GM10248 (cell line): ENCODE measurements at regions not wholly inside any gene's neighbourhood (a gene's known extent, or its start where the extent isn't known, plus 50 kb on each side); places are given as distances from the start of the nearest gene placed in this dataset.

ENCODE experiments used
- CTCF ChIA-PET: fragments of 300-600 bp; sonication (Branson Sonifier 250); formaldehyde crosslinking; extraction: SDS; loops from one replicate; lab custom pipeline; 2021; ENCODE audit warnings: antibody characterized with exemption; lab: Yijun Ruan, JAX
- POLR2A ChIA-PET: fragments of 350-650 bp; sonication (Branson Sonifier 250); formaldehyde crosslinking; extraction: SDS; loops from one replicate; lab custom pipeline; 2020; ENCODE audit warnings: antibody characterized with exemption; lab: Yijun Ruan, JAX
- DNase-seq: peaks from one replicate; pipeline ENCODE4 v3.0.0; 2012; ENCODE audit errors: extremely low spot score
- TF ChIP-seq, protein P1 (sequence below): IDR thresholded peaks from 2 replicates; pipeline ENCODE4 v1.5.1; 2012; ENCODE audit warnings: mild to moderate bottlenecking, low read depth; ENCODE audit errors: extremely low read depth, missing control alignments, control extremely low read depth

DNA sequence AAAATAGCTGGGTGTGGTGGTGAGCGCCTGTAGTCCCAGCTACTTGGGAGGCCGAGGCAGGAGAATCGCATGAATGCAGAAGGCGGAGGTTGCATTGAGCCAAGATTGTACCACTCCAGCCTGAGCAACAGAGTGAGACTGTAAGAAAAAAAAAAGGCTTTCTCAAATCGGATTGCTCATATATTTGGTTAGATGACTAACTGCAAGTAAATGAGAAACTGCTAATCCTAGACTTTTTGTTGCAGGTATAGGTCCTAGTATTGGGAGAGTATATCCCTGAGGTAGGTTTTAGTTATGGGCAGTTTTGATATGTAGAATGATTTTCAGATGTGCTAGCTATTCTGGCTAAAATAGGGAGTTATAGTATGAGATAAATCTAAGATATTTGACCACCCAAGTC, 944.8 kb downstream of the DNAH5 start:
- TF ChIP-seq, protein P1, sequence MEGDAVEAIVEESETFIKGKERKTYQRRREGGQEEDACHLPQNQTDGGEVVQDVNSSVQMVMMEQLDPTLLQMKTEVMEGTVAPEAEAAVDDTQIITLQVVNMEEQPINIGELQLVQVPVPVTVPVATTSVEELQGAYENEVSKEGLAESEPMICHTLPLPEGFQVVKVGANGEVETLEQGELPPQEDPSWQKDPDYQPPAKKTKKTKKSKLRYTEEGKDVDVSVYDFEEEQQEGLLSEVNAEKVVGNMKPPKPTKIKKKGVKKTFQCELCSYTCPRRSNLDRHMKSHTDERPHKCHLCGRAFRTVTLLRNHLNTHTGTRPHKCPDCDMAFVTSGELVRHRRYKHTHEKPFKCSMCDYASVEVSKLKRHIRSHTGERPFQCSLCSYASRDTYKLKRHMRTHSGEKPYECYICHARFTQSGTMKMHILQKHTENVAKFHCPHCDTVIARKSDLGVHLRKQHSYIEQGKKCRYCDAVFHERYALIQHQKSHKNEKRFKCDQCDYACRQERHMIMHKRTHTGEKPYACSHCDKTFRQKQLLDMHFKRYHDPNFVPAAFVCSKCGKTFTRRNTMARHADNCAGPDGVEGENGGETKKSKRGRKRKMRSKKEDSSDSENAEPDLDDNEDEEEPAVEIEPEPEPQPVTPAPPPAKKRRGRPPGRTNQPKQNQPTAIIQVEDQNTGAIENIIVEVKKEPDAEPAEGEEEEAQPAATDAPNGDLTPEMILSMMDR, result no peak
- ChIA-PET POLR2A (no interaction called here), CTCF (no interaction called here)
- DNase-seq, result no peak

DNA sequence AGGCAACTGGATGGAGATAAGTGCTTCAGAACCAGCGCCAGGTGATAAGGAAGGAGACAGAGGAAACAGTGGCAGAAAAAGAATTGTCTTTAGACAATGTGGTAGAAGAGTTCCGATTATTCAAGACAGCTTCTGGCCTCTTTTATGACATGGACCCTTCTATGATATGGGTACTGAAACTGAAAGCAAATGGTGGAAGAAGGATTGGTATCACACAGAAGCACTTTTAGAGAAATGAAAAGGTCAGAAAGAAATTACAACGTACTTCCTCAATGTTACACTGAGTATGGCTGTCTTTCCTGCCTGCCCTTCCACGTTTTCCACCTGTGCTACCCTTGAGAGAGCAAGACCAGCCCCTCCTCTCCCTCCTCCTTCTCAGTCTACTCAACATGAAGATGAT, 959.3 kb downstream of the DNAH5 start:
- TF ChIP-seq, protein P1, result no peak
- POLR2A ChIA-PET, result no interaction called here
- CTCF ChIA-PET, result interaction anchor here (1.4 kb wide), 1 partner anchor 10 kb away, joined by 3 read pairs; no protein-coding TSS in a partner anchor
- no peak for DNase-seq

DNA sequence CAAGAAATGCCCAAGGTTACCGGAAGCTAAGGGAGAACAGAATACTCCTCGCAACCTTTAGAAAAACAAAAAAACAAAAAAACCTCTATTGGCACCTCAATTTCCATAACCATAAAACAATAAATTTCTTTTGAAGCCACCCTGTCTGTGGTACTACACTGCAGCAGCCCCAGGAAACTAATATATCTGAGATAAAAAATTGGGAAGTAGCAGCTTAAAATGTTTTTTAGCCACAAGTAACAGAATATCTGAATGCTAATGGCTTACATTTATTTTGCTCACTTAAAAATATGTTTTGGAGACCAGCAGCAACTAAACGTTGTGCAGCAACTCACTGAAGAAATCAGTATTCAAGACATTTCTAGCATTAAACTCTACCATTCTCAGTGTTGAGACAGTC, 969.6 kb downstream of the DNAH5 start:
- CTCF ChIA-PET, result no interaction called here
- TF ChIP-seq, protein P1, result no peak
- POLR2A ChIA-PET, result no interaction called here

DNA sequence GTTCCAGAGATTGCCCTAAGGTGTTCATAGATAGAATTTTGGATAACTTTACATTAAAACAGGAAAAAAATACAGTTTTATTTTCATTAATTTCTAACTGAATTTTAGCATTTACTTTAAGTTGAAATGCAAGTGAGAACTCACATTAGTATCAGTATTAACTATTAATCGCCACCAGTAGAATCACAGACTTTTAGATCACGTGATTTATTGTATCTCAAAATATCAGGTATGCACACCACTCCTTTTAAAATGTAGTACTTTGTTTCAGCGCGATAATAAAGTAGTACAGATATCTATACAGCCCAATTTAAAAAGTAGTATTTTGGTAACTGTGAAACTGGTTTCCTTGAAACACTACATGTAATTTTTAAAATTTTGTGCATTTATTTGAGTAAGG, 978.7 kb downstream of the DNAH5 start:
- TF ChIP-seq, protein P1, result no peak
- DNase-seq, result no peak
- ChIA-PET POLR2A (no interaction called here), CTCF (no interaction called here)

More for the DNA sequence above, 969.6 kb downstream of the DNAH5 start:
- DNase-seq, result no peak

DNA sequence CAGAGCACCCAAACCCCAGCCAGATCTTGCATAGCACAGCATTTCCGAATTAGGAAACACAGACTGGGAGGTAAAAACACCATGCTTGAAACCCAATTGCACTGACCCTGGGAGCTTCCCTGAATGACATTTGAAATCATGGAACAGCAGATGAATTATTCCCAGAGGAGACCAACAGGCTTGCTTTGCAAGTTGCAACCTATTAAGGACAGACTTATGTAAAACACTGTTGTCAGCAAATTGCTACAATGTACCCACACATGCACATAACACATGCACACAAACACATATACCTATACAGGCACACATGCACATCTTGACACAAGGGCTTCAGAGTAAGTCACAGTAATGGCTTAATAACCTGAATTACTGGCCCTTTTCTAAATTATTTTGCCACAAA, 984.8 kb downstream of the DNAH5 start:
- POLR2A ChIA-PET, result no interaction called here
- TF ChIP-seq, protein P1, result no peak
- DNase-seq, result no peak
- CTCF ChIA-PET, result no interaction called here

DNA sequence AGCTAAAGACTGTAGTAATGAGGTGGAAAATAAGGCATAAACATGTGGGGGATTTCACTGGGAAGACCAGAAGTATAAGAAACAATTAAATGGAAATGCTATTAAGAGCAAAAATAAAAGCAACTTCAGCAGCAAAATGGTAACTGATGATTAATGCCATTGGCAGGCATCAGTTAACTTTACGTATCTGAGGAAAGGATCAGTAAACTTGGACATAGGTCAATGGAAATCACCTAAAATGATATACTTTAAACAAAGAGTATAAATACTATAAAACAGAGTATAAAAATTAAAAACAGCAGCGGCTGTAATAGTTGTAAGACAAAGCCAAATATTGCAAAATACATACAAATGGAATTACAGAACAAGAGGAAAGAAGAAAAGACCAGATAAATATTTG, 992.1 kb downstream of the DNAH5 start:
- ChIA-PET POLR2A (no interaction called here), CTCF (no interaction called here)
- TF ChIP-seq, protein P1, result no peak
- DNase-seq, result no peak

DNA sequence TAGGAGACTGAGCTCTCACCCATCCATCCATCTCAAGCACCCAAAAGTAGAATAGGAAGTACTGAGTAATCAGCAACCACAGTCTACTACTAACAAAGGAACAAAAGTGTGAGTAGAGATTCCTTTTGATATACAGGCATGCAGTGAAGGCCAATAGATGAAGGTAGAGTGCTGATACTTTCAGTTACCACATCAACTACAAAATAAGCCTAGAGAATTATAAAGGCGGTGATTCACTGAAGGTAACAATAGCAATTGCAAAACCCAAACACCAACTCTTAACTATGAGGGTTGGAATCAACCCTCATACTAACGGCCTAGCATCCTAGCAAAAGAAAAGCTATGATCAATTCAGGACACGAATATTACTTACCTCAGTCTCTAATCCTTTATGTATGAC, 992.6 kb downstream of the DNAH5 start:
- TF ChIP-seq, protein P1, result no peak
- CTCF ChIA-PET, result no interaction called here
- POLR2A ChIA-PET, result no interaction called here
- no peak for DNase-seq
